GM18873 (cell line): ENCODE measurements at regions not wholly inside any gene's neighbourhood (a gene's known extent, or its start where the extent isn't known, plus 50 kb on each side); places are given as distances from the start of the nearest gene placed in this dataset.

Experiments
- ATAC-seq: cut with Tn5 transposase; IDR thresholded peaks from one replicate; pipeline ENCODE4 v1.9.1; 2021; ENCODE audit warnings: mild to moderate bottlenecking, moderate library complexity, moderate number of reproducible peaks; ENCODE audit not compliant: unreplicated experiment, low FRiP score

DNA sequence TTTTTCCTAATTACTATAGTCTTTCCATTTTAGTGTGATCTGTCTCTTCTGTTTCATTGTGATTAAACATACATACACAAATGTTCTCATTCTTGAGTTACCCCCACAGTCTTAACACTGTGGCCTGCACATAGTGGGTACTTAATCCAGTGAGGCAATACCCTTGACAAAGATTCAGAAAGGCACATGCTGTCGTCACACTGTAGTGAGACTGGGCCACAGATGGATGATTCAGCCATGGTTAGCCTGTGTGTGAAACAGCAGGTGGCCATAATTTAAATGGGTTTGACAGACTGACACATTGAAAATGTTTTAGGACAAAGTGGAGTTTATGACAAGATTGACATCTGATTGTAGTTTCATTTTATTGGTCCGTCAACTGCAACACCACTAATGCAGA is 313.1 kb downstream of the C11orf87 start:
- ATAC-seq = no peak

GRCh38 chr11:109739379-109739778 is 317.4 kb downstream of the C11orf87 start:
- no peak for ATAC-seq

GRCh38 chr11:109745996-109746625 is 324.1 kb downstream of the C11orf87 start:
- ATAC-seq = no peak

DNA sequence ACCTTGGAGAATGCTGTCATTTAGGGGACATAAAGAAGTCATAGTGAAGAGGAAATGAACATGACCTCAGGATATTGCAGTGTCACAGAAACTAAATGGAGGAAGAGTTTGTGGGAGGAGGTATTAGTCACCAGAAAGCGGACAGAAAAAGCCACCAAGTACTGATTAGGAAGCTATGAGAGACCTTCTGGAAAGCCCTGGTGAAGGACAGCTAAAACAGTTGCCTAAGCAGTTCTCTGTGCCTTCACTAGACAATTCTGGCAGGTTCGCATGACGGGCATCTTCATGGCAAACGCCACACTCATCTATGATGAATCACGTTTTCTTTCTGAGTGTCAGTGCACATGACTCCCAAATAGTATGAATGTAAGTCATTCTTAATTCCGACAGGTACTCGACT is 325.8 kb downstream of the C11orf87 start:
- peak; percentile 62 for ATAC-seq

- ATAC-seq = no peak
These were observed 327.5 kb downstream of the C11orf87 start for GRCh38 chr11:109749476-109749875.

DNA sequence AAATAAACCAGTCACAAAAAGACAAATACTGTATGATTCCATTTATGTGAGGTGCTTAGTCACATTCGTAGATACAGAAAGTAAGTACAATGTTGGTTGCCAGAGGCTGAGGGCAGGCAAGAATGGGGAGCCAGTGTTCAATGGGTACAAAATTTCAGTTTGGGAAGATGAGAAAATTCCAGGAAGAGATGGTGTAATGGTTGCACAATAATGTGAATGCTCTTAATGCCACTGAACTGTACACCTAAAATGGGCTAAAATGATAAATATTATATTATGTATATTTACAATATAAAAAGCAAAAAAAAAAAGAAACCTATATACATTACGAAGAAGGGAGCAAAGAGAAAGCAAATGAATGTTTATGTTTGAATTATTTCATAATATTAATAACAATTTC is 329.0 kb downstream of the C11orf87 start:
- ATAC-seq = no peak

GRCh38 chr11:109752212-109752825 is 330.3 kb downstream of the C11orf87 start:
- no peak for ATAC-seq

- no peak for ATAC-seq
These were observed 334.5 kb downstream of the C11orf87 start for GRCh38 chr11:109756521-109756920.

- no peak for ATAC-seq
These were observed 335.0 kb downstream of the C11orf87 start for GRCh38 chr11:109756951-109757350.

DNA sequence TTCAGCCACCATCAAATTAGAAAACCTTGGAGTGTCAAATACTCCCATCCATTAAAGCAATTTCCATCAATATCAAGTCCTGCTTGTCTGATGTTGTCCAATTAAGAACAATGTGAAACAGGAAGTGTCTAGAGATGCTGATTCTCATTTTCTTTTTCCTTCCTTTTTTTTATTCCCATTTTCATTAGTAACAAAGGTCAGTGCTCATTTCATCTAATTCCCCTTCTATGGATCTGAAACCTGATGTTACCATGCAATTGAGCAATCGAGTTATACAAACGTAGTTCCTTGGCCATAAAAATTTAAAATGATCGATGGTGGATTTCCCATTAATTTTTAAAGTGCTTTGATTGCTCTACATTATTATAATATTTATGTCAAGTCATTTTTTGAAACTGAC is 330.6 kb upstream of the ZC3H12C start:
- no peak for ATAC-seq

GRCh38 chr11:109765709-109766311 is 327.4 kb upstream of the ZC3H12C start:
- no peak for ATAC-seq

- ATAC-seq = no peak
These were observed 323.3 kb upstream of the ZC3H12C start for GRCh38 chr11:109769858-109770257.

GRCh38 chr11:109770323-109770722 is 322.9 kb upstream of the ZC3H12C start:
- no peak for ATAC-seq

- ATAC-seq = no peak
These were observed 320.3 kb upstream of the ZC3H12C start for GRCh38 chr11:109772892-109773291.

DNA sequence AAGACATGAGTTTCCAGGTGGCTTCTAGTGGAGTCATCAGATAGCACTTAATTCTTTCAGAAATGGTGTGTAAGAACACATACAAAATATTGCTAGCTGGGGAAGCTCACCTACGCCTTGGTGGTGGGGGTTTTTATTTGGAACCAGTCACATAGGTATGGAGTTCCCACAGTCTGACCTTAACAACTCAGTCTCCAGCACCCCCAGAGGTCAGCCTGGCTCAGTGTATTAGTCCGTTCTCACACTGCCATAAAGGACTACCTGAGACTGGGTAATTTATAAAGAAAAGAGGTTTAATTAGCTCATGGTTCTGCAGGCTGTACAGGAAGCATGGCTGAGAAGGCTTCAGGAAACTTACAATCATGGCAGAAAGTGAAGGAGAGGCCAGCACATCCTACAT is 317.5 kb upstream of the ZC3H12C start:
- ATAC-seq = no peak

GRCh38 chr11:109783014-109783413 is 310.2 kb upstream of the ZC3H12C start:
- ATAC-seq = no peak

- peak; percentile 98 for ATAC-seq
These were observed 309.4 kb upstream of the ZC3H12C start for GRCh38 chr11:109783840-109784239.

- ATAC-seq = no peak
These were observed 308.7 kb upstream of the ZC3H12C start for GRCh38 chr11:109784536-109784935.

DNA sequence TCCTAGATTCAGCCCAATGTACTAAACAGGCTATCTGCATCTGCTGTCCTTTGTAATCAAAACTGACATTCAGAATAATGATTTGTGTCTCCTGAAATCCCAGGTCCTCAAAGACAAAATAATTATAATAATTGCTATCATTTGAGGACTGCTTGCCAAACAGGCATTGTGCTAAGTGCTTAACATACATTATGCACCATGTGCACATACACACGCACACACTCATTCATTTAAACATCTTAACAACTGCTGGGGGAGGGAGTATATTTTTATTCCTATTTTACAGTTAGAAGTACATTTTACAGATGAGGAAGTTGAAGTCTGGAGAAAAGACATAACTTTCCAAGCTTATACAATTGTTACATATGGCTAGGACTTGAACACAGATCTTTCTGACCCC is 308.0 kb upstream of the ZC3H12C start:
- ATAC-seq = no peak

- ATAC-seq = no peak
These were observed 307.5 kb upstream of the ZC3H12C start for GRCh38 chr11:109785714-109786113.

GRCh38 chr11:109788948-109789490 is 304.2 kb upstream of the ZC3H12C start:
- no peak for ATAC-seq

DNA sequence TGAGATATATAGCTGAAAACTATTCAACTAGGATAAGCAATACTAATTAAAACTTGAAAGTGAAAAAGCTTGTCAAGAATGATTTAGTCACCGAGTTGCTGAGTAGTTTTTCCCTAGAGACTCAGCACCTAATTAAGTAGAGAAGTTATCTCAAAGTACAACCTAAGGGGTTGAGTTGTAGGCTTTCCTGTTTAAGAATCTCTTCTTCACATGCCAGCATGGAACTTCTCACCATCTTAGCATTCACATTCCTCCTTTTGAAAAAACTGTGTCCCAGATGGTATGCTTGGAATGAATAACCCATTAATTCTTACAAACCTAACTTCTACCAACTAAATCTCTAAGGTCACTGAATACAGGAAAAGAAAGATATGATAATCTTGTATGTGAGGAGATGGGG is 303.3 kb upstream of the ZC3H12C start:
- no peak for ATAC-seq
